K562 (cell line): ENCODE measurements at regions not wholly inside any gene's neighbourhood (a gene's known extent, or its start where the extent isn't known, plus 50 kb on each side); places are given as distances from the start of the nearest gene placed in this dataset.

ENCODE experiments used
- ATAC-seq: fragments of 200-7000 bp; cut with Tn5 transposase; 3 replicates; pipeline ENCODE4 v1.9.1; 2020; ENCODE audit warnings: moderate library complexity
- BruUV-seq: library from RNA; stranded (reverse); fragments of 400-500 nt; replicated peaks from 2 replicates; lab custom pipeline; 2021; lab: Mats Ljungman, UMichigan
- CTCF ChIA-PET: fragments of 300-600 bp; formaldehyde crosslinking; extraction: SDS; loops from one replicate; lab custom pipeline; 2021; ENCODE audit warnings: low intra/inter-chr PET ratio; lab: Yijun Ruan, JAX
- POLR2A ChIA-PET: fragments of 300-600, 350-650 bp; sonication (Branson Sonifier 250); formaldehyde crosslinking; extraction: SDS; loops from one replicate; lab custom pipeline; 2021; ENCODE audit warnings: antibody characterized with exemption, inconsistent platforms; lab: Yijun Ruan, JAX
- DNase-seq, 4 experiments: peaks; one replicate each; pipeline versions ENCODE4 v3.0.0 to v3.0.0-alpha.2; 2011 to 2018; ENCODE audit warnings: low spot score in 3 of 4, mixed read lengths in 3 of 4; ENCODE audit errors: extremely low read depth in 1 of 4
- FAIRE-seq: peaks from 2 replicates; lab custom pipeline; 2011; peaks lifted over from hg19 to GRCh38; lab: Jason Lieb, UNC
- H2AFZ ChIP-seq: 2 replicates; pipeline ENCODE4 v1.6.0; 2011; ENCODE audit warnings: low read depth, low read length, control low read depth, inconsistent platforms
- H3K27ac ChIP-seq: fragments of 200-600 bp; 3 replicates; pipeline ENCODE4 v1.8.0; 2011; ENCODE audit warnings: low read depth, mild to moderate bottlenecking, control low read depth, inconsistent platforms, low read length, moderate library complexity, mixed read lengths; ENCODE audit errors: extremely low read depth
- H3K27me3 ChIP-seq, 2 experiments: fragments of 300-600 bp in 1 of 2; 2 replicates in 1 of 2; 3 replicates in 1 of 2; pipeline versions ENCODE4 v1.6.0 to v1.8.0; 2011; ENCODE audit warnings: inconsistent platforms in 2 of 2, low read length in 2 of 2, mild to moderate bottlenecking in 1 of 2, mixed read lengths in 1 of 2, moderate library complexity in 1 of 2; ENCODE audit not compliant: control insufficient read depth in 2 of 2, insufficient read depth in 2 of 2
- H3K36me3 ChIP-seq: fragments of 300-600 bp; 3 replicates; pipeline ENCODE4 v1.8.0; 2011; ENCODE audit warnings: mild to moderate bottlenecking, low read length, inconsistent platforms; ENCODE audit not compliant: control insufficient read depth, insufficient read depth
- H3K4me1 ChIP-seq, 2 experiments: fragments of 200-600 bp in 1 of 2; replicated peaks in 1 of 2; 2 replicates in 1 of 2; 3 replicates in 1 of 2; pipeline versions ENCODE4 v1.5.1 to v1.8.0; 2011; ENCODE audit warnings: inconsistent platforms in 2 of 2, low read length in 2 of 2, mild to moderate bottlenecking in 1 of 2, mixed read lengths in 1 of 2, moderate library complexity in 1 of 2; ENCODE audit not compliant: control insufficient read depth in 2 of 2, insufficient read depth in 2 of 2
- H3K4me2 ChIP-seq: 2 replicates; pipeline ENCODE4 v1.6.1; 2011; ENCODE audit warnings: low read length, control low read depth, inconsistent platforms, mixed read lengths; ENCODE audit not compliant: insufficient read depth
- H3K4me3 ChIP-seq: fragments of 200-600 bp; sonication (generic), shearing (Covaris generic); 2 replicates; pipeline ENCODE4 v1.5.1; 2016; ENCODE audit warnings: control low read depth, inconsistent platforms
- H3K79me2 ChIP-seq: fragments of 200-600 bp; 3 replicates; pipeline ENCODE4 v1.8.0; 2011; ENCODE audit warnings: low read length, inconsistent platforms; ENCODE audit not compliant: control insufficient read depth, insufficient read depth
- H3K9ac ChIP-seq, 2 experiments: 2 replicates each; pipeline versions ENCODE4 v1.6.0 to v1.6.1; 2011; ENCODE audit warnings: low read depth in 2 of 2, low read length in 2 of 2, control low read depth in 1 of 2, inconsistent platforms in 1 of 2, mild to moderate bottlenecking in 1 of 2, mixed read lengths in 1 of 2; ENCODE audit not compliant: insufficient read depth in 1 of 2
- H3K9me1 ChIP-seq: one replicate; pipeline ENCODE4 v1.6.0; 2011; ENCODE audit warnings: inconsistent platforms, mild to moderate bottlenecking, low read length, moderate library complexity; ENCODE audit not compliant: control insufficient read depth, insufficient read depth
- H3K9me3 ChIP-seq: replicated peaks from 2 replicates; pipeline ENCODE4 v1.5.1; 2011; ENCODE audit warnings: low read depth, low read length, inconsistent platforms; ENCODE audit not compliant: control insufficient read depth, insufficient read depth
- H4K20me1 ChIP-seq: replicated peaks from 2 replicates; pipeline ENCODE4 v1.6.1; 2011; ENCODE audit warnings: low read length, inconsistent platforms, mixed read lengths; ENCODE audit not compliant: control insufficient read depth, insufficient read depth
- CEBPB ChIP-seq: fragments of 450-650 bp; IDR thresholded peaks from 2 replicates; pipeline ENCODE4 v1.6.1; 2016; ENCODE audit warnings: missing genetic modification characterization, missing compliant biosample characterization
- ETV6 ChIP-seq, 3 experiments: fragments of 150-350 bp in 1 of 3; sonication (generic) in 1 of 3; formaldehyde crosslinking in 1 of 3; IDR thresholded peaks; 2 replicates each; pipeline versions ENCODE4 v1.6.1 to v1.8.0; 2014 to 2022; ENCODE audit warnings: borderline replicate concordance in 2 of 3, low read depth in 2 of 3, antibody characterized with exemption in 1 of 3, low read length in 1 of 3, mild to moderate bottlenecking in 1 of 3, missing genetic modification reagents in 1 of 3
- RAD21 ChIP-seq, 2 experiments: fragments of 250-450 bp in 1 of 2; fragments of 450-650 bp in 1 of 2; sonication (Bioruptor Pico) in 1 of 2; formaldehyde crosslinking in 1 of 2; IDR thresholded peaks in 1 of 2; conservative IDR thresholded peaks in 1 of 2; 2 replicates each; pipeline versions ENCODE4 v1.4.0 to v1.8.0; 2020 to 2022; ENCODE audit warnings: mild to moderate bottlenecking in 2 of 2, moderate library complexity in 1 of 2
- SMC3 ChIP-seq: conservative IDR thresholded peaks from 2 replicates; pipeline ENCODE4 v1.6.1; 2011; ENCODE audit warnings: low read depth, low read length, improper control_type of control experiment; ENCODE audit not compliant: insufficient read depth
- WGBS: fragments of 100-300 bp; shearing (Covaris generic); methylation state at CpG from one replicate; pipeline ENCODE4 v1.1.6; 2016; ENCODE audit warnings: low coverage, mixed read lengths; ENCODE audit not compliant: insufficient coverage; ENCODE audit errors: missing lambda C conversion rate; 5-methylcytosine and 5-hydroxymethylcytosine counted together
- in situ Hi-C: fragments of 300-500 bp; cut with MboI; formaldehyde crosslinking; loops from 4 replicates; pipeline ENCODE4 v1.15.0; 2018; ENCODE audit warnings: inconsistent platforms, mixed read lengths
- intact Hi-C: fragments of 100-400 bp; cut with micrococcal nuclease; formaldehyde crosslinking; loops from 2 replicates; pipeline ENCODE4 v1.14.2; 2022

- TF ChIP-seq ETV6 (IDR thresholded peaks at IDR 0.05; ENCODE audit: borderline replicate concordance in 1 of 2, low read depth in 2 of 2, low read length in 1 of 2), result no peak
- TF ChIP-seq ETV6 (CRISPR knock-in tag; IDR thresholded peaks at IDR 0.05; ENCODE audit: borderline replicate concordance), result no peak
- TF ChIP-seq RAD21 (CRISPR knock-in tag; conservative IDR thresholded peaks at IDR 0.05 in 1 of 2, IDR thresholded peaks at IDR 0.05 in 1 of 2), result peak; percentile 59 to 77
- peak; percentile 56 for TF ChIP-seq SMC3
Measured at GRCh38 chr16:86016201-86016965, 117.4 kb downstream of the IRF8 start (continued).

GRCh38 chr16:86018071-86018470 is 119.1 kb downstream of the IRF8 start:
- no peak overlapping the region for H3K9ac ChIP-seq
- no TSS peak for BruUV-seq
- H3K36me3 ChIP-seq, result no peaks in the 10 kb centered on the region
- TF ChIP-seq CEBPB, result no peak
- TF ChIP-seq, all 486 proteins: peak for 0
- H3K4me2 ChIP-seq, result no peak overlapping the region
- ATAC-seq, result no peak
- H3K27ac ChIP-seq, result no peak overlapping the region
- no peak overlapping the region for H3K4me3 ChIP-seq
- intact Hi-C loops (no loop called here), in situ Hi-C loops (loop anchor here (25.0 kb wide), 1 partner anchor 906 kb away; the partner anchor contains the start of gene CIBAR2)
- no peaks in the 10 kb centered on the region for H4K20me1 ChIP-seq
- H2AFZ ChIP-seq, result no peak overlapping the region
- H3K79me2 ChIP-seq, result no peaks in the 10 kb centered on the region
- FAIRE-seq, result no peak
- no peaks in the 10 kb centered on the region; a peak in 1 of 5 replicates for H3K4me1 ChIP-seq
- ChIA-PET POLR2A (interaction anchor here (0.6 kb wide), 1 partner anchor 709 kb away, joined by 3 read pairs; no protein-coding TSS in a partner anchor), CTCF (no interaction called here)
- no peak for DNase-seq
- peaks cover 4% of the 10 kb centered on the region; the same call in 1 of the 2 replicates for H3K9me3 ChIP-seq
- 0% methylated on average over 2 of the region's 2 CpGs for WGBS
- H3K9me1 ChIP-seq, result no peaks in the 10 kb centered on the region
- no peaks in the 10 kb centered on the region for H3K27me3 ChIP-seq
